NB4 (cell line): ENCODE measurements at regions not wholly inside any gene's neighbourhood (a gene's known extent, or its start where the extent isn't known, plus 50 kb on each side); places are given as distances from the start of the nearest gene placed in this dataset.
"Not testable (repeated sequence)": the region's sequence is repeated elsewhere in the genome, so short reads cannot be mapped to it uniquely, and the experiment has no call there.

Experiments used
- DNase-seq: peaks from one replicate; pipeline ENCODE4 v3.0.0; 2010; ENCODE audit warnings: low read depth
- H3K4me3 ChIP-seq: one replicate; pipeline ENCODE4 v1.5.1; 2011; ENCODE audit warnings: mild to moderate bottlenecking, low read depth, low read length, moderate library complexity
- CTCF ChIP-seq: IDR thresholded peaks from one replicate; pipeline ENCODE4 v1.5.1; 2012; ENCODE audit warnings: low read depth, low read length
- MYC ChIP-seq: IDR thresholded peaks from 2 replicates; pipeline ENCODE4 v1.6.1; 2011; ENCODE audit warnings: low read depth, low read length
- POLR2A ChIP-seq: IDR thresholded peaks from 2 replicates; pipeline ENCODE4 v1.6.1; 2011; ENCODE audit warnings: mild to moderate bottlenecking; ENCODE audit not compliant: insufficient read length; ENCODE audit errors: extremely low read depth
- TF ChIP-seq, protein P1 (sequence below): IDR thresholded peaks from 2 replicates; pipeline ENCODE4 v1.6.1; 2011; ENCODE audit warnings: low read depth, low read length

GRCh38 chr6:109897561-109898080, 80.5 kb upstream of the GPR6 start:
- no peak overlapping the region for H3K4me3 ChIP-seq
- no peak for DNase-seq
- TF ChIP-seq, protein P1, sequence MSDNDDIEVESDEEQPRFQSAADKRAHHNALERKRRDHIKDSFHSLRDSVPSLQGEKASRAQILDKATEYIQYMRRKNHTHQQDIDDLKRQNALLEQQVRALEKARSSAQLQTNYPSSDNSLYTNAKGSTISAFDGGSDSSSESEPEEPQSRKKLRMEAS: no peak
- no peak for TF ChIP-seq CTCF
- no peak for TF ChIP-seq MYC
- no peak for TF ChIP-seq POLR2A

DNA sequence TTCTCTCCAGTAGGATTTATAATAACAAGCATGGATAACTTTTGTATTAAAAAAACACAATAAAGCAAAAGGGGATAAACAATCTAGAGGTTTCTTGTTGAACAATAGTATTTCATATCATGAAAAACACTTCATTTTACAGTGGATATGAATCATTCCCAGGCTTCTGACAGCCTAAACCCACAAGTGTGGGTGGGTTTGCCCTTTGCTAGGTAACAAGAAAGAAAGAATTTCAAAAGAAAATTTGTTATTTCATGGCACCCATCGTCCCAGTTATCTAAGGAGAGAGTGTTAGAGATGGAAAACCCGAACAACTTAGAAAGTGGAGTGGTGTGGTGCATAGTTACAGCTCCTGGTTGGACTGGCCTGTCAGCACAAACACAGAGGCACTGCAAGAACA, 76.1 kb upstream of the GPR6 start:
- DNase-seq: no peak
- no peak overlapping the region for H3K4me3 ChIP-seq
- TF ChIP-seq MYC: no peak
- TF ChIP-seq POLR2A: no peak
- TF ChIP-seq, protein P1: no peak
- TF ChIP-seq CTCF: no peak

DNA sequence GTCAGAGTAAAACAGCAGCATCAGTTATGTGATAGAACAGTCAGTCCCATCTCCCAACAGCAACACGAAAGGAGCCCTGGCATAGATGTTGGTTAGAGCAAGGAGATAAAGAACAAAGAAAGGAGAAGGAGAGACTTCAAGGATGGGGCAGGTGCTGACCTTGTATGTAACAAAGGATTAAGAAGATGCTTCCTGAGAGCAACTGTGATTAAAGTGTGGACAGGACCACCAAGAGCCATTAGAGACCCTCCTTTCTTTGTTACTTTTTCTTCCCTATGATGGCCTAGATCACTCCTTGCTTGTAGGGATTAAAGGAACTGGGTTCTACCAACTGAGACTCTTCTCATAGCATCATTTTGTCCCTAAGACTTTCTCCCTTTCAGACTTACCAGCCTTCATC, 75.2 kb upstream of the GPR6 start:
- H3K4me3 ChIP-seq: no peak overlapping the region
- DNase-seq: no peak
- TF ChIP-seq POLR2A (no peak), CTCF (no peak), MYC (no peak)
- TF ChIP-seq, protein P1: no peak

GRCh38 chr6:109910571-109910970, 67.5 kb upstream of the GPR6 start:
- TF ChIP-seq CTCF: no peak
- no peak for TF ChIP-seq POLR2A
- H3K4me3 ChIP-seq: no peak overlapping the region
- DNase-seq: no peak

GRCh38 chr6:109912118-109912517, 66.0 kb upstream of the GPR6 start:
- no peak for DNase-seq
- TF ChIP-seq, protein P1: no peak
- no peak overlapping the region for H3K4me3 ChIP-seq

GRCh38 chr6:109912952-109913351, 65.2 kb upstream of the GPR6 start:
- no peak for DNase-seq
- H3K4me3 ChIP-seq: no peak overlapping the region
- TF ChIP-seq CTCF (no peak), POLR2A (no peak)

DNA sequence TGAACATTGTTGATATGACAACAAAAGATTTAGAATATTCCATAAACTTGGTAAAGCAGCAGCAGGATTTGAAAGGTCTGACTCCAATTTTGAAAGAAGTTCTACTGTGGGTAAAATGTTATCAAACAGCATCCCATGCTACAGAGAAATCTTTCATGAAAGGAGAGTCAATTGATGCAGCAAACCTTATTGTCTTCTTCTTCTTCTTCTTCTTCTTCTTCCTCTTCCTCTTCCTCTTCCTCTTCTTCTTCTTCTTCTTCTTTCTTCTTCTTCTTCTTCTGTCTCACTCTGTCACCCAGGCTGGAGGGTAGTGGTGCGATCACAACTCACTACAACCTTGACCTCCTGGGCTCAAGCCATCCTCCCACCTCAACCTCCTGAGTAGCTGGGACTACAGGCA, 62.4 kb upstream of the GPR6 start:
- H3K4me3 ChIP-seq, DNase-seq: not testable (repeated sequence)
